Ascending aorta (tissue), 2 donors: ENCODE measurements at regions not wholly inside any gene's neighbourhood (a gene's known extent, or its start where the extent isn't known, plus 50 kb on each side); places are given as distances from the start of the nearest gene placed in this dataset.

Experiments used
- DNase-seq, 2 donors: peaks; one replicate each; pipeline ENCODE4 v3.0.0-alpha.2; 2019; ENCODE audit warnings: low spot score in 2 of 2
- H3K27ac ChIP-seq, 2 donors: fragments of 200-600 bp; sonication (generic); one replicate each; pipeline ENCODE4 v1.5.1; 2016 to 2017; ENCODE audit warnings: mild to moderate bottlenecking in 1 of 2
- H3K27me3 ChIP-seq: fragments of 200-600 bp; sonication (generic); one replicate; pipeline ENCODE4 v1.5.1; 2017
- H3K36me3 ChIP-seq, 2 donors: fragments of 200-600 bp; sonication (generic); one replicate each; pipeline ENCODE4 v1.5.1; 2016
- H3K4me1 ChIP-seq, 2 donors: fragments of 200-600 bp; sonication (generic); one replicate each; pipeline ENCODE4 v1.5.1; 2016 to 2017; ENCODE audit warnings: mild to moderate bottlenecking in 1 of 2
- H3K4me3 ChIP-seq, 2 donors: fragments of 200-600 bp; sonication (generic); one replicate each; pipeline ENCODE4 v1.5.1; 2016 to 2017; ENCODE audit warnings: mild to moderate bottlenecking in 1 of 2
- H3K9me3 ChIP-seq, 2 donors: fragments of 200-600 bp; sonication (generic); one replicate each; pipeline ENCODE4 v1.5.1; 2016
- intact Hi-C: fragments of 100-400 bp; cut with DNase I; formaldehyde crosslinking; loops from one replicate; pipeline ENCODE4 v1.15.1; 2023
- TF ChIP-seq, protein P1 (sequence below), 3 experiments: fragments of 200-600 bp in 2 of 3; fragments of 450-650 bp in 1 of 3; sonication (generic) in 2 of 3; IDR thresholded peaks; one replicate each; pipeline ENCODE4 v1.5.1; 2016 to 2019; ENCODE audit warnings: antibody characterized with exemption in 3 of 3, mild to moderate bottlenecking in 1 of 3, moderate library complexity in 1 of 3

DNA sequence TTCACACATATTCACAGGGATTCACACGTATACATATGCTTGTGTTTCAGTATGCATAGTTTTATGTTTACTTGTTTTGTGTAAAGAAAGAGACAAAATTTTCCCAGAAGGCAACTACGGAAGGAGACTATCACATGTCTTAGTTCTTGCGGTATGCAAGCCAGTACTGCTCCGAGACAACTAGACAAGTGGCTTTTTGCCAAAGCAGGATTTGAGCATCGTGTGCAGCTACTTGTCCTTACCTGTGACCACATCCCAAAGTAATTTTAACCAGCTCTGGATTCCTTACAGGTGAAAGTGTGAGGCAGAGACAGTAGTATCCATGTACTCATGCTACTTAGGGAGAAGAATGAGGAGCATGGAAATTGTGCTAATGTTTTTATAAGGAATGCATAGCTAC, 591.4 kb upstream of the NR2F2 start:
- Histone ChIP-seq H3K4me1 (no peaks in the 10 kb centered on the region), H3K27me3 (no peaks in the 10 kb centered on the region), H3K27ac (no peak overlapping the region), H3K36me3 (no peaks in the 10 kb centered on the region), H3K4me3 (no peak overlapping the region), H3K9me3 (no peaks in the 10 kb centered on the region)
- TF ChIP-seq, protein P1, sequence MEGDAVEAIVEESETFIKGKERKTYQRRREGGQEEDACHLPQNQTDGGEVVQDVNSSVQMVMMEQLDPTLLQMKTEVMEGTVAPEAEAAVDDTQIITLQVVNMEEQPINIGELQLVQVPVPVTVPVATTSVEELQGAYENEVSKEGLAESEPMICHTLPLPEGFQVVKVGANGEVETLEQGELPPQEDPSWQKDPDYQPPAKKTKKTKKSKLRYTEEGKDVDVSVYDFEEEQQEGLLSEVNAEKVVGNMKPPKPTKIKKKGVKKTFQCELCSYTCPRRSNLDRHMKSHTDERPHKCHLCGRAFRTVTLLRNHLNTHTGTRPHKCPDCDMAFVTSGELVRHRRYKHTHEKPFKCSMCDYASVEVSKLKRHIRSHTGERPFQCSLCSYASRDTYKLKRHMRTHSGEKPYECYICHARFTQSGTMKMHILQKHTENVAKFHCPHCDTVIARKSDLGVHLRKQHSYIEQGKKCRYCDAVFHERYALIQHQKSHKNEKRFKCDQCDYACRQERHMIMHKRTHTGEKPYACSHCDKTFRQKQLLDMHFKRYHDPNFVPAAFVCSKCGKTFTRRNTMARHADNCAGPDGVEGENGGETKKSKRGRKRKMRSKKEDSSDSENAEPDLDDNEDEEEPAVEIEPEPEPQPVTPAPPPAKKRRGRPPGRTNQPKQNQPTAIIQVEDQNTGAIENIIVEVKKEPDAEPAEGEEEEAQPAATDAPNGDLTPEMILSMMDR (IDR thresholded peaks at IDR 0.05) = no peak
- no peak for DNase-seq
- intact Hi-C loops = no loop called here

DNA sequence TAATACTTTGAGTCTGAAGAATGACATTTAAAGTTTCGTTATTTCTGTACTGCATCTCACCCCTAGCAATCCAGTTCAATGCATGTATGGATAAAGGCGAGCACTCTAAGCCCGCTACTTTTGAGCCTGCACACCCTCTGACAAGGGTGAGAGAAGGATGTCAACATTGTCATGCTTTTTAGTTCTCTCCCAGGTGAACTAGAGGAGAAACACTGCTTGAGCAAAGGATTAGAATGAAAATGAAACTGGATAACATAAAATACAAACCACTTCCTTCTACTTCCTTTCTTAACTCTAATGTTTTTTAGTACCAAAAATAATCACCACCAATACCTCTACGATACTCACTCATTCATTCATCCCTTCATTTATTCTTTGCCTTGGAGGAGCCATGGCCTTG, 588.7 kb upstream of the NR2F2 start:
- H3K4me1 ChIP-seq = no peaks in the 10 kb centered on the region
- no peaks in the 10 kb centered on the region for H3K27me3 ChIP-seq
- TF ChIP-seq, protein P1 (IDR thresholded peaks at IDR 0.05) = no peak
- no peaks in the 10 kb centered on the region for H3K36me3 ChIP-seq
- H3K4me3 ChIP-seq = no peak overlapping the region
- H3K27ac ChIP-seq = no peak overlapping the region
- intact Hi-C loops = no loop called here
- no peak for DNase-seq
- H3K9me3 ChIP-seq = no peaks in the 10 kb centered on the region

DNA sequence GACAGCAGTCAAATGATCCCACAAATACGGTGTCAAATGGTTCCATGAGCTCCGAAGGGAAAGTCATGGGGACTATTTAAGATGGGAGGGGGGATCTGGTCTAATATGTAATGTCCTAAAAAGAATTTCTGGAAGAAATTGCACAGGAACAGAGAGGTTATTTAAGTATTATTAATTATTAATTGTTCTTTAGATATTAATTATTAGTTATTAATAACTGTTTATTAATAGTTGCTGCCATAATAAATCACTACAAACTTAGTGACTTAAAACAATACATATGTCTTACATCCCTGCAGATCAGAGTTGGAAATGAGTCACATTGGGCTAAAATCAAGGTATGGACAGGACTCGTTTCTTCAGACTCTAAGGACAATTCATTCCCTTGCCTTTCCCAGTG, 588.2 kb upstream of the NR2F2 start:
- Histone ChIP-seq H3K36me3 (no peaks in the 10 kb centered on the region), H3K9me3 (no peaks in the 10 kb centered on the region), H3K27me3 (no peaks in the 10 kb centered on the region), H3K4me3 (no peak overlapping the region), H3K27ac (no peak overlapping the region), H3K4me1 (no peaks in the 10 kb centered on the region)
- DNase-seq = no peak
- intact Hi-C loops = no loop called here
- TF ChIP-seq, protein P1 (IDR thresholded peaks at IDR 0.05) = no peak

DNA sequence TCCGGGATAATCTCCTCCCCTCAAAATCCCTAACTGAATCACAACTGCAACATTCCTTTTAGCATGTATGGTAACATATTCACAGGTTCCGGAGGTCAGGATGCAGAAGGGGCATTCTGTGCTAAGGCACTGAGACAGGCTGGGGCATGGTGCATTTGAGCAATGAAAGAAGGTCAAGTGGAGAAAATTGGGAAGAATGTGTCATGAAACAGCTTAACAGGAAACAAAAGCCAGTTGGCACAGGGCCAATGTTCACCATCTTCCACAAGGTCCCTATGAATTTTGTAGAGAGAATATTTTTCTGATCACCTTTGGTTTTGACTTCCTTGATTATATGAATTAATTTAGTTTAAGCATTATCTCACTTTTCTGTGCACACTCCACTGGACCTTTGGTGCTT, 587.7 kb upstream of the NR2F2 start:
- DNase-seq = no peak
- no peaks in the 10 kb centered on the region for H3K9me3 ChIP-seq
- intact Hi-C loops = no loop called here
- H3K27me3 ChIP-seq = no peaks in the 10 kb centered on the region
- TF ChIP-seq, protein P1 (IDR thresholded peaks at IDR 0.05) = no peak
- H3K4me1 ChIP-seq = no peaks in the 10 kb centered on the region
- H3K36me3 ChIP-seq = no peaks in the 10 kb centered on the region
- H3K27ac ChIP-seq = no peak overlapping the region
- no peak overlapping the region for H3K4me3 ChIP-seq

DNA sequence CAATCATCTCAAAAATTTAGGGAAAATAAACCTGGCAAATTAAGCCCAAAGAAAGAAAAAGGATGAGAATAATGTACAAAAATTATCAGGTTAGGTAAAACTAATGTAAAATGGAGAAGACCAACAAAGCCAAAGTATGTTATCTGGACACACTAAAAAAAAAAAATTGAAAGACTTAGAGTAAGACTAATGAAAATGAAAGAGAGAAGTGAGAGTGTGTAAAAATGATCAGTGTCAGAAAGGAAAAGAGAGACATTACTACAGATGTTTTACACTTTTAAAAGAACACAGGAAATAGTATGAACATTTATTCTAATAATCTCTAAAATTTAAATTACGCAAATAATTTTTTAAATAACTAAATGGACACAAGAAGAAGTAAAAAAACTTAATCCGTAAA, 573.3 kb upstream of the NR2F2 start:
- H3K27me3 ChIP-seq = no peaks in the 10 kb centered on the region

DNA sequence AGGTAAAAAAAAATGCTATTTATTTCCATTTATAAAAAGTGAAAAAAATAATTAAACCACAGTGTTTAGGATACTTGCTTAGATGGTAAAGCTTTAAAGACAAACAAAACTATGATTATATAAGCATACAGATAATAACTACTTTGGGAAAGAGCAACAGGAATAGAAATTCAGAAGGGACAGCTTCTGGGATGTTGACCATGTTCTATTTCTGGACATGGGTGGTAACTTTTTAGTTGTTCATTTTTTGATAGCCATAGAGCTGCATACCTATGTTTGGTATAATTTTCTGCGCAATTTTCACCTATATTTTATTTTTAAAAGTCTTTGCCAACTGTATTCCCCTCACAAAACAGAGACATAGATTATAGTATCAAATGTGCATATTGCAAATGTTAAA, 572.0 kb upstream of the NR2F2 start:
- no peaks in the 10 kb centered on the region for H3K27me3 ChIP-seq
- no peak overlapping the region for H3K27ac ChIP-seq
- no peak for DNase-seq
- intact Hi-C loops = no loop called here
- no peaks in the 10 kb centered on the region for H3K9me3 ChIP-seq
- TF ChIP-seq, protein P1 (IDR thresholded peaks at IDR 0.05) = no peak
- H3K36me3 ChIP-seq = no peaks in the 10 kb centered on the region
- H3K4me3 ChIP-seq = no peak overlapping the region
- peaks cover 0 to 3% of the 10 kb centered on the region in 2 donors for H3K4me1 ChIP-seq

More for the DNA sequence above, 573.3 kb upstream of the NR2F2 start:
- no peaks in the 10 kb centered on the region for H3K9me3 ChIP-seq
- peaks cover 0 to 3% of the 10 kb centered on the region in 2 donors for H3K4me1 ChIP-seq
- H3K36me3 ChIP-seq = no peaks in the 10 kb centered on the region
- intact Hi-C loops = no loop called here
- TF ChIP-seq, protein P1 (IDR thresholded peaks at IDR 0.05) = no peak
- H3K4me3 ChIP-seq = no peak overlapping the region
- no peak overlapping the region for H3K27ac ChIP-seq
- no peak for DNase-seq
